ENCODE measurements at regions not wholly inside any gene's neighbourhood (a gene's known extent, or its start where the extent isn't known, plus 50 kb on each side); places are given as distances from the start of the nearest gene placed in this dataset.

DNA sequence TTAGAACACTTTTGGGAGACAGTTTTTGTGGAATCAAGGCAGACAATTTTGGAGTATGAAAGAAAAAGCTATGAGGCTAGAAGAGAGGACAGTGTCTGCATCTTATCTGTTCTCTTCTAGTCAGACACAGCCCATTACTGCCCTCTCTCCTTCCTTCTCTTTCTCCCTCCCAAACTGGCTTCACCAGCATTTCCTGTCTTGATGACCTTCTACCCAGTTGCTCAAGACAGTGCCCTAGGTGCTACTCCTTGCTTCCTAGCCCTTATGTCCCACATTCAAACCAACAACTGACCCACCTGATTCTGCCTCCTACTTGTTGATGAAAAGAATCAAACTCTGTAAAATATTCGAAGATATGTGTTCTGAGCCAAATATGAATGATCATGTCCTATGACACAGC, 116.4 kb upstream of the RIPOR2 start:
- TF ChIP-seq POLR2A (IDR thresholded peaks at IDR 0.05) (no peak), CTCF (IDR thresholded peaks at IDR 0.05) (no peak), POLR2AphosphoS5 (IDR thresholded peaks at IDR 0.05) (peak in 2 of 3 donors; percentile 23 to 45), EP300 (IDR thresholded peaks at IDR 0.05) (no peak)
